M059J (cell line): ENCODE measurements at regions not wholly inside any gene's neighbourhood (a gene's known extent, or its start where the extent isn't known, plus 50 kb on each side); places are given as distances from the start of the nearest gene placed in this dataset.
"Not testable (repeated sequence)": the region's sequence is repeated elsewhere in the genome, so short reads cannot be mapped to it uniquely, and the experiment has no call there.

ENCODE experiments used
- DNase-seq: peaks from one replicate; pipeline ENCODE4 v3.0.0-alpha.2; 2012; ENCODE audit warnings: low read depth

- not testable (repeated sequence) for DNase-seq
Observed at GRCh38 chr9:71508141-71508540, 260.2 kb downstream of the CEMIP2 start.

GRCh38 chr9:71506821-71507220, 261.5 kb downstream of the CEMIP2 start:
- DNase-seq: peak; percentile 60

- DNase-seq: peak; percentile 63
Observed at GRCh38 chr9:71504636-71505035, 263.7 kb downstream of the CEMIP2 start.

- DNase-seq: no peak
Observed at GRCh38 chr9:71498691-71499090, 269.6 kb downstream of the CEMIP2 start.

GRCh38 chr9:71490810-71491209, 277.5 kb downstream of the CEMIP2 start:
- peak; percentile 15 for DNase-seq

GRCh38 chr9:71487061-71487460, 281.3 kb downstream of the CEMIP2 start:
- peak; percentile 24 for DNase-seq

- peak; percentile 24 for DNase-seq
Observed at GRCh38 chr9:71485326-71485725, 283.0 kb downstream of the CEMIP2 start.

- DNase-seq: no peak
Observed at GRCh38 chr9:71483436-71483835, 284.9 kb downstream of the CEMIP2 start.

GRCh38 chr9:71479621-71480020, 288.7 kb downstream of the CEMIP2 start:
- DNase-seq: no peak

GRCh38 chr9:71472400-71472799, 295.9 kb downstream of the CEMIP2 start:
- no peak for DNase-seq

- no peak for DNase-seq
Observed at GRCh38 chr9:71465392-71465791, 302.9 kb downstream of the CEMIP2 start.

GRCh38 chr9:71459082-71459481, 309.2 kb downstream of the CEMIP2 start:
- DNase-seq: no peak

GRCh38 chr9:71446473-71447411, 321.6 kb downstream of the CEMIP2 start:
- peak; percentile 68 for DNase-seq

GRCh38 chr9:71446106-71446472, 322.2 kb downstream of the CEMIP2 start:
- DNase-seq: no peak

- no peak for DNase-seq
Observed at GRCh38 chr9:71442937-71443336, 321.5 kb upstream of the TRPM3 start.

- no peak for DNase-seq
Observed at GRCh38 chr9:71441266-71441665, 319.8 kb upstream of the TRPM3 start.

- no peak for DNase-seq
Observed at GRCh38 chr9:71431931-71432330, 310.5 kb upstream of the TRPM3 start.

GRCh38 chr9:71407341-71407740, 285.9 kb upstream of the TRPM3 start:
- not testable (repeated sequence) for DNase-seq

- DNase-seq: no peak
Observed at GRCh38 chr9:71403106-71403505, 281.7 kb upstream of the TRPM3 start.

GRCh38 chr9:71393005-71393404, 271.6 kb upstream of the TRPM3 start:
- no peak for DNase-seq

- DNase-seq: no peak
Observed at GRCh38 chr9:71384343-71384742, 262.9 kb upstream of the TRPM3 start.

- DNase-seq: no peak
Observed at GRCh38 chr9:71383308-71383940, 262.0 kb upstream of the TRPM3 start.

- no peak for DNase-seq
Observed at GRCh38 chr9:71368157-71368556, 246.7 kb upstream of the TRPM3 start.
